AG09309 (cell line): ENCODE measurements at regions not wholly inside any gene's neighbourhood (a gene's known extent, or its start where the extent isn't known, plus 50 kb on each side); places are given as distances from the start of the nearest gene placed in this dataset.

Experiments
- DNase-seq: peaks from one replicate; pipeline ENCODE4 v3.0.0-alpha.2; 2010; ENCODE audit warnings: low read depth
- H3K4me3 ChIP-seq: 2 replicates; pipeline ENCODE4 v1.5.1; 2011; ENCODE audit warnings: mild to moderate bottlenecking, low read depth, low read length, moderate library complexity; ENCODE audit not compliant: control insufficient read depth
- TF ChIP-seq, protein P1 (sequence below): IDR thresholded peaks from 2 replicates; pipeline ENCODE4 v1.5.1; 2011; ENCODE audit warnings: mild to moderate bottlenecking, low read depth, low read length, inconsistent platforms; ENCODE audit not compliant: insufficient read depth, control insufficient read depth; ENCODE audit errors: missing control alignments

DNA sequence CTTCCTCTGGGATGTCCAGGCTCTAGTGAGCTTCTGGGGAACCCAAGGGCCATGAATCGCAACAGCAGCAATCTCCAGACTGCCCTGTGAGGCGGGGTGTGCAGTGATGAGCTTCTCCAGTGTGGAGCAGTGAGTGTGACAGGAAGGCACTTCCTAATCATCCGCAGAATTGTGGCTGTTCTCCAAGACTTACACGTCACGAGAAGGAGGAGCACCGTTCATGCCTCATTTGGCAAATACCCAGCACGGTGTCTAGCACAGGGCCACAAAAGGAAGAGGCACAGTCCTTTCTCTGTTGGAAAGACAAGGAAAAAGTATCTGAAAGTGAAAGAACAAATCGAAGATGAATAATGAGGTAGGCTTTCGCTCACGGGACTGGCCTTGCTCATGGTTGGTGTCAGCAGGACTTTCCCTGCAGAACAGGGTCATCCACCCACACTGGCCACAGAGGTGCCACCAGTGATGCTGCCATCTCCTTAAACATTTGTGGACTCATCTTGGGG, 125.1 kb upstream of the HAAO start:
- TF ChIP-seq, protein P1, sequence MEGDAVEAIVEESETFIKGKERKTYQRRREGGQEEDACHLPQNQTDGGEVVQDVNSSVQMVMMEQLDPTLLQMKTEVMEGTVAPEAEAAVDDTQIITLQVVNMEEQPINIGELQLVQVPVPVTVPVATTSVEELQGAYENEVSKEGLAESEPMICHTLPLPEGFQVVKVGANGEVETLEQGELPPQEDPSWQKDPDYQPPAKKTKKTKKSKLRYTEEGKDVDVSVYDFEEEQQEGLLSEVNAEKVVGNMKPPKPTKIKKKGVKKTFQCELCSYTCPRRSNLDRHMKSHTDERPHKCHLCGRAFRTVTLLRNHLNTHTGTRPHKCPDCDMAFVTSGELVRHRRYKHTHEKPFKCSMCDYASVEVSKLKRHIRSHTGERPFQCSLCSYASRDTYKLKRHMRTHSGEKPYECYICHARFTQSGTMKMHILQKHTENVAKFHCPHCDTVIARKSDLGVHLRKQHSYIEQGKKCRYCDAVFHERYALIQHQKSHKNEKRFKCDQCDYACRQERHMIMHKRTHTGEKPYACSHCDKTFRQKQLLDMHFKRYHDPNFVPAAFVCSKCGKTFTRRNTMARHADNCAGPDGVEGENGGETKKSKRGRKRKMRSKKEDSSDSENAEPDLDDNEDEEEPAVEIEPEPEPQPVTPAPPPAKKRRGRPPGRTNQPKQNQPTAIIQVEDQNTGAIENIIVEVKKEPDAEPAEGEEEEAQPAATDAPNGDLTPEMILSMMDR, result no peak
- H3K4me3 ChIP-seq, result no peak overlapping the region
- no peak for DNase-seq

DNA sequence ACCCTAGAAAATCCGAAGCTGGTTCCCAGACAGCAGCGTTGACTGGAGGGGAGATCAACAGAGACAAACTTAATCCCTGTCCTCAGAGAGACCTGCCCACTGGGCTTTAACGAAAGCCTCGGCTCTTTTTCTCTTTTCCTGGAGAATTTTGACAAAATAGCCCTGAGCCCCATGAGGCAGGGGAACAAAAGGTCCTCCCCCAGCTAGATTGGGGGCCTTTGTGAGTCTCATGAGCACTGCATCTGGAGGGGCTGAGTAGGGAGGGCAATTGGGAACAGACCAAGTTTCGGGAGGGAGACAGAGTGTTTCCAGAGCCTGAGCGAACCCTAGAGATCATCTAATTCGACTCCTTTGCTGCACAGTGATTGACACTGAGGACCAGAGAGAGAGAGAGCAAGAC, 123.9 kb upstream of the HAAO start:
- TF ChIP-seq, protein P1, result no peak
- DNase-seq, result no peak
- H3K4me3 ChIP-seq, result no peak overlapping the region

DNA sequence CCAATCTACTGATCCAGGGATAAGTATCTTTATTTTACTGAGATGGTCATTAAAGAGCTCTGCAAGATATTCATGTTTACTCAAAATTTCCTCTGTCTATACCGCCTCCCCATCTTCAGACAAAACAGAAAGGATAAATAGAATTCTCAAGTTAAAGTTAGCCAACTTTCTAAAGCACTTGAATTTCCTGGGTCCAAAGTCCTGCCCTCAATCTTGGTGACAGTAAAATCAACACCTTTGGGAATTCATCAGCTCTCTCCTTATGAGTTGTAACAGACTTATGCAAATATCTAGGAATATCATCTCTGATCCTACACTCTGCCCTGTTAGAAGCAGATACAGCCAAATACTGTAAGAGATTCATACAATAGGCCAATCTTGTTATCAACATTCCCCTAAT, 122.5 kb upstream of the HAAO start:
- TF ChIP-seq, protein P1, result no peak
- no peak overlapping the region for H3K4me3 ChIP-seq
- DNase-seq, result no peak

DNA sequence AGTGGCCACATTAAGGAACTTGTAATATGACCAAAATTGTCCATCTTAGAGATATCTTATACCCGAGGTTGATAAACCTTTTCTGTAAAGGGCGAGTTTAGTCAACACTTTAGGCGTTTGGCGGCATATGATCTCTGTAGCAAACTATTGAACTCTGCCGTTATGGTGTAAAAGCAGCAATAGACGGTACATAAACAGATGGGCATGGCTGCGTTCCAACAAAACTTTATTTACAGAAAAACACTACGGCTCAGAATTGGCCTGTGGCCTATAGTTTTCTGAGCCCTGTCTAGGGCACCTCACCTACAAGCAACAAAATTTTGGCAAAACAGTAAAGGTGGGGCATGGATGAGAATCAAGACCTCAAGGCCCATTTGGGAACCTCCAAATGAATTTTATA, 121.9 kb upstream of the HAAO start:
- no peak for DNase-seq
- TF ChIP-seq, protein P1, result no peak
- H3K4me3 ChIP-seq, result no peak overlapping the region

DNA sequence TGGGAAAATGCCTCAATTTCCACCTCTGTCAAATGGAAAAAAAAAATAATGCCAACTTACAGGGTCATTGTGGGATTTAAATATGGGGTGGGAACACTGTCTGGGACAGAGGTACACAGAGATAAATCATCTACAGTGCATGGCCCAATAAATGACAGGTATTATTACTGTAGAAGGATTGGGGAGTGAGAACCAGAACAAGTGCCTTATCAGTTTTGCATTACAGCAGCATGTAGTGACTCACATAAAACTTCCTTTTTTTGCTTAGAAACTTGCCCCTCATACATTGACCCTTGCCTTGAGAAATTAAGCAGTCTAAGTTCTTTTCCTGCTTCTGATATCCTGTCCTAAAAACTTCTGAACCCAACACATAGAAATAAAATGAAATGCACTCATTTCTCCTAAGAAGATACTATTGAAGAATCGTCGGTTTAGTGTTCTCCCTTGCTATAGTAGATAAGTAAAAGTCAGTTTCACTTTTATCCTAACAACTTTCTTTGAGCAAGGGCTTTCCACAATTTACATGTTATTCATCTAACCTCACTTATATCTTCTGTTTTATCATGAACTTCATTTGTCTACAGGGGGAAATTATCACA, 121.0 kb upstream of the HAAO start:
- H3K4me3 ChIP-seq, result no peak overlapping the region
- no peak for DNase-seq
- TF ChIP-seq, protein P1, result no peak

DNA sequence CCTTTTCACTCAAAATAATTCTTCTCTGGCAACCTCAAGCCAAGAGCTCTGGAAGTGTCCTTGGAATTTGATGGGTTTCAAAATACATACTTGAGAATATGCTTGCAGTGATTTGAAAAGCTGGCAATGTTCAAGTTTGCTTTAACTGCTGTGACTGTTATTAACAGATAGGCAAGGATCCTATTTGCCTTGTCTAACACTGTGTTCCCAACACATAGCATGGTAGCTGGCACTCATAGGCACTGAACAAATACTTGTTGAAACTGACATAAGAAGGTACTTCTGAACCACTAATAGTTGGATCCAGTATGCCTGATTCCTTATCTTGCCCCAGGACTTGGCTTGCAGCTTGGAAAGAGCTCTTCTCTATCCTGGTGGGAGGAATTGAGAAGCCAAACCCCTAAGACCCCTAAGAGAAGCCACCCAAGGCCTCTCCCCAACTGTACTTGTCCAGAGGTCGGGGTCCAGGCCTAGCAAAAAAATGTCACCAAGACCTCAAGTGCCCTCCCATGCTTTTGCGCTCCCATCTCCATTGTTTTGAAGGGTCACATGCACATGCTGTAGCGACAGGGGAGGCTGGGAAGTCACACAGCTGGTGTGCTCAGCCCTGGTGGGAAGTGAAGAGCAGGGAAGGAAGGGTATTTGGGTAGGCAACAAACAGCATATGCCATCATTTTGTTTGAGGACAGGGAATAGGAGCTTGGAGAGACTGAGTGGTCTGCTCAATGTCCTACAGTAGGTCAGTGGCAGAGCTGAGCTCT, 118.4 kb upstream of the HAAO start:
- H3K4me3 ChIP-seq, result no peak overlapping the region
- TF ChIP-seq, protein P1, result no peak
- no peak for DNase-seq
